HG03460 (cell line): ENCODE measurements at regions not wholly inside any gene's neighbourhood (a gene's known extent, or its start where the extent isn't known, plus 50 kb on each side); places are given as distances from the start of the nearest gene placed in this dataset.

Experiments
- ATAC-seq: cut with Tn5 transposase; IDR thresholded peaks from one replicate; pipeline ENCODE4 v1.9.1; 2021; ENCODE audit not compliant: unreplicated experiment

GRCh38 chr11:37115963-37116362 is 517.9 kb upstream of the RAG2 start:
- no peak for ATAC-seq

- no peak for ATAC-seq
Observed at GRCh38 chr11:37110385-37110784, 512.3 kb upstream of the RAG2 start.

- no peak for ATAC-seq
Observed at GRCh38 chr11:37109286-37109585, 511.2 kb upstream of the RAG2 start.

- ATAC-seq, result no peak
Observed at GRCh38 chr11:37108436-37109285, 510.6 kb upstream of the RAG2 start.

GRCh38 chr11:37107831-37108230 is 509.8 kb upstream of the RAG2 start:
- no peak for ATAC-seq

- no peak for ATAC-seq
Observed at GRCh38 chr11:37107415-37107814, 509.4 kb upstream of the RAG2 start.

GRCh38 chr11:37105427-37105826 is 507.4 kb upstream of the RAG2 start:
- no peak for ATAC-seq

GRCh38 chr11:37104380-37104779 is 506.3 kb upstream of the RAG2 start:
- ATAC-seq, result no peak

GRCh38 chr11:37100008-37100407 is 502.0 kb upstream of the RAG2 start:
- ATAC-seq, result no peak

GRCh38 chr11:37092487-37092886 is 494.5 kb upstream of the RAG2 start:
- no peak for ATAC-seq

GRCh38 chr11:37089439-37089838 is 491.4 kb upstream of the RAG2 start:
- ATAC-seq, result no peak

- ATAC-seq, result no peak
Observed at GRCh38 chr11:37088573-37088910, 490.5 kb upstream of the RAG2 start.

- ATAC-seq, result no peak
Observed at GRCh38 chr11:37087650-37088572, 489.9 kb upstream of the RAG2 start.

GRCh38 chr11:37078521-37078920 is 480.5 kb upstream of the RAG2 start:
- ATAC-seq, result no peak

- no peak for ATAC-seq
Observed at GRCh38 chr11:37076866-37077265, 478.8 kb upstream of the RAG2 start.

- no peak for ATAC-seq
Observed at GRCh38 chr11:37072538-37073055, 474.6 kb upstream of the RAG2 start.

GRCh38 chr11:37050311-37050710 is 452.3 kb upstream of the RAG2 start:
- ATAC-seq, result no peak

GRCh38 chr11:37040921-37041320 is 442.9 kb upstream of the RAG2 start:
- ATAC-seq, result no peak

- ATAC-seq, result no peak
Observed at GRCh38 chr11:37038911-37039310, 440.9 kb upstream of the RAG2 start.

- no peak for ATAC-seq
Observed at GRCh38 chr11:37026741-37027140, 428.7 kb upstream of the RAG2 start.

- ATAC-seq, result no peak
Observed at GRCh38 chr11:37026326-37026725, 428.3 kb upstream of the RAG2 start.

- ATAC-seq, result no peak
Observed at GRCh38 chr11:37006563-37006962, 408.5 kb upstream of the RAG2 start.
